ENCODE measurements at regions not wholly inside any gene's neighbourhood (a gene's known extent, or its start where the extent isn't known, plus 50 kb on each side); places are given as distances from the start of the nearest gene placed in this dataset.

DNA sequence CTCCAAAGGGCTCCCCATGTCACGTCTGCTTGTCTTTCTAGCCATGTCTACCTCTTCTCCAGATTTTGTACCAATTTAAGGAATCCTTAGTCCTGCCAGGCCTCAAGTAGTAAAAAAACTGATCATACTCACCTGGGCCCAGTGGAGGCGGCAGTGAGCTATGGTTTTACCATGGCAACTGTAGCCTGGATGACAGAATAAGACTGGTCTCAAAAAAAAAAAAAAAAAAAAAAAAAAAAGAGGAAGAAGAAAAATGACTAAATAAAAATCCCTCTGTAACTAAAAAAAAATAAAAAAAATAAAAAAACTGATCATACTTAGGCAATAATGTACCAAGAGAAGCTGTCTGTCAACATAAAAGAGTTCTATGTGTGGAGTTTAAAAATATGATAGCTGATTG is 221.6 kb downstream of the NR4A2 start:
- Histone ChIP-seq H3K27me3 (replicated peaks in 1 of 4; ENCODE audit: control extremely low read depth in 1 of 4, control insufficient read depth in 3 of 4, insufficient read depth in 4 of 4, low read length in 3 of 4) (no peaks in the 10 kb centered on the region), H3K36me3 (replicated peaks in 1 of 2; ENCODE audit: control extremely low read depth in 1 of 2, control insufficient read depth in 1 of 2, extremely low read depth in 1 of 2, insufficient read depth in 2 of 2, low read length in 1 of 2) (no peaks in the 10 kb centered on the region), H3K9ac (ENCODE audit: low read length) (no peak overlapping the region), H3K4me3 (ENCODE audit: control extremely low read depth in 1 of 5, extremely low read depth in 1 of 5, insufficient read depth in 1 of 5, low read depth in 2 of 5, low read length in 4 of 5) (no peak overlapping the region), H3K4me1 (ENCODE audit: control insufficient read depth in 2 of 2, insufficient read depth in 2 of 2, low read length in 2 of 2) (no peaks in the 10 kb centered on the region), H2AFZ (ENCODE audit: insufficient read depth, low read depth, low read length, poor library complexity, severe bottlenecking) (no peak overlapping the region), H4K20me1 (ENCODE audit: control insufficient read depth, insufficient read depth, low read length, poor library complexity, severe bottlenecking) (no peaks in the 10 kb centered on the region), H3K79me2 (ENCODE audit: control insufficient read depth, insufficient read depth, low read length) (no peaks in the 10 kb centered on the region), H3K9me3 (ENCODE audit: control extremely low read depth in 1 of 3, control insufficient read depth in 2 of 3, insufficient read depth in 1 of 3, low read length in 2 of 3) (no peaks in the 10 kb centered on the region), H3K27ac (ENCODE audit: low read length in 2 of 2) (no peak overlapping the region), H3K4me2 (replicated peaks; ENCODE audit: low read depth, low read length, poor library complexity, severe bottlenecking) (no peak overlapping the region)
- intact Hi-C loops (cut with micrococcal nuclease): no loop called here
- Mint-ChIP-seq H3K27me3 (no peaks in the 10 kb centered on the region), H3K4me3 (no peak overlapping the region), H3K9me3 (ENCODE audit: insufficient read depth) (no peaks in the 10 kb centered on the region), H3K27ac (no peak overlapping the region), H3K4me1 (no peaks in the 10 kb centered on the region)
- CTCF ChIA-PET: interaction anchor here (0.7 to 1.1 kb wide), 2 partner anchors 12 to 476 kb away, joined by 3 to 4 read pairs; no protein-coding TSS in a partner anchor
- ATAC-seq (ENCODE audit: low read depth): peak; percentile 80
- TF ChIP-seq, protein P1, sequence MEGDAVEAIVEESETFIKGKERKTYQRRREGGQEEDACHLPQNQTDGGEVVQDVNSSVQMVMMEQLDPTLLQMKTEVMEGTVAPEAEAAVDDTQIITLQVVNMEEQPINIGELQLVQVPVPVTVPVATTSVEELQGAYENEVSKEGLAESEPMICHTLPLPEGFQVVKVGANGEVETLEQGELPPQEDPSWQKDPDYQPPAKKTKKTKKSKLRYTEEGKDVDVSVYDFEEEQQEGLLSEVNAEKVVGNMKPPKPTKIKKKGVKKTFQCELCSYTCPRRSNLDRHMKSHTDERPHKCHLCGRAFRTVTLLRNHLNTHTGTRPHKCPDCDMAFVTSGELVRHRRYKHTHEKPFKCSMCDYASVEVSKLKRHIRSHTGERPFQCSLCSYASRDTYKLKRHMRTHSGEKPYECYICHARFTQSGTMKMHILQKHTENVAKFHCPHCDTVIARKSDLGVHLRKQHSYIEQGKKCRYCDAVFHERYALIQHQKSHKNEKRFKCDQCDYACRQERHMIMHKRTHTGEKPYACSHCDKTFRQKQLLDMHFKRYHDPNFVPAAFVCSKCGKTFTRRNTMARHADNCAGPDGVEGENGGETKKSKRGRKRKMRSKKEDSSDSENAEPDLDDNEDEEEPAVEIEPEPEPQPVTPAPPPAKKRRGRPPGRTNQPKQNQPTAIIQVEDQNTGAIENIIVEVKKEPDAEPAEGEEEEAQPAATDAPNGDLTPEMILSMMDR (IDR thresholded peaks at IDR 0.05): peak; percentile 26
- no peak for TF ChIP-seq EZH2 (IDR thresholded peaks at IDR 0.05; ENCODE audit: borderline replicate concordance, insufficient read depth, low read depth, low read length, poor library complexity, severe bottlenecking)
- WGBS (ENCODE audit: insufficient coverage): 60% methylated on average over 1 of the region's 2 CpGs
- POLR2A ChIA-PET: no interaction called here
- peak; percentile 25 for DNase-seq

DNA sequence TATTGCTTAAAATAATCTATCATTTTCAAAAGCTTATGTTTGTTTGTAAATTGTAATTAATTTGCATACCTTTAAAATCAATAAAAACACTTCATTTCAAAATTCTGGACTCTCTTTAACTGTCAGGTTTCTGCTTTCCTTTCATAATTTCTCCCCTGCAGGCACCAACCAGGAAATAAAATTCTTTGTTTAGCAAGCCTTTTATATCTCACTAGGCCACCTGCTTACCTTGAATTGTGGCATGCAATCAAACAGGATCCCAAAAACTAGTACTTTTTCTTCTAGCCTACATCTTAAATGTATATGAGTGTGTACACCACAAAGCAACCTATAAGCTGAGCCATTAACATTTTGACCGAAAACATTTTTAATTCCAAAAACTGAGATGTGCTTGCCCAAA is 233.1 kb downstream of the NR4A2 start:
- no peaks in the 10 kb centered on the region for H3K4me1 Mint-ChIP-seq
- H3K4me1 ChIP-seq (ENCODE audit: control insufficient read depth in 2 of 2, insufficient read depth in 2 of 2, low read length in 2 of 2): no peaks in the 10 kb centered on the region
- POLR2A ChIA-PET: no interaction called here

More for the DNA sequence above, 233.1 kb downstream of the NR4A2 start:
- Histone ChIP-seq H3K4me3 (ENCODE audit: control extremely low read depth in 1 of 5, extremely low read depth in 1 of 5, insufficient read depth in 1 of 5, low read depth in 2 of 5, low read length in 4 of 5) (no peak overlapping the region), H3K27ac (ENCODE audit: low read length in 2 of 2) (no peak overlapping the region), H3K79me2 (ENCODE audit: control insufficient read depth, insufficient read depth, low read length) (no peaks in the 10 kb centered on the region), H2AFZ (ENCODE audit: insufficient read depth, low read depth, low read length, poor library complexity, severe bottlenecking) (no peak overlapping the region), H4K20me1 (ENCODE audit: control insufficient read depth, insufficient read depth, low read length, poor library complexity, severe bottlenecking) (no peaks in the 10 kb centered on the region), H3K4me2 (replicated peaks; ENCODE audit: low read depth, low read length, poor library complexity, severe bottlenecking) (no peak overlapping the region), H3K36me3 (replicated peaks in 1 of 2; ENCODE audit: control extremely low read depth in 1 of 2, control insufficient read depth in 1 of 2, extremely low read depth in 1 of 2, insufficient read depth in 2 of 2, low read length in 1 of 2) (no peaks in the 10 kb centered on the region), H3K9ac (ENCODE audit: low read length) (no peak overlapping the region), H3K9me3 (ENCODE audit: control extremely low read depth in 1 of 3, control insufficient read depth in 2 of 3, insufficient read depth in 1 of 3, low read length in 2 of 3) (no peaks in the 10 kb centered on the region), H3K27me3 (replicated peaks in 1 of 4; ENCODE audit: control extremely low read depth in 1 of 4, control insufficient read depth in 3 of 4, insufficient read depth in 4 of 4, low read length in 3 of 4) (no peaks in the 10 kb centered on the region)
- CTCF ChIA-PET: no interaction called here
- intact Hi-C loops (cut with micrococcal nuclease): no loop called here
- Mint-ChIP-seq H3K4me3 (no peak overlapping the region), H3K27me3 (no peaks in the 10 kb centered on the region), H3K9me3 (ENCODE audit: insufficient read depth) (no peaks in the 10 kb centered on the region), H3K27ac (no peak overlapping the region)
- ATAC-seq (ENCODE audit: low read depth) (no peak), DNase-seq (no peak)
- WGBS (ENCODE audit: insufficient coverage): no CpG with 5 or more reads among the region's 1 CpG
- no peak for TF ChIP-seq EZH2 (IDR thresholded peaks at IDR 0.05; ENCODE audit: borderline replicate concordance, insufficient read depth, low read depth, low read length, poor library complexity, severe bottlenecking)
- TF ChIP-seq, protein P1 (IDR thresholded peaks at IDR 0.05): no peak

All from B cell (primary cell).